ENCODE measurements at regions not wholly inside any gene's neighbourhood (a gene's known extent, or its start where the extent isn't known, plus 50 kb on each side); places are given as distances from the start of the nearest gene placed in this dataset.

- no peak overlapping the region for H2AFZ ChIP-seq (ENCODE audit: low read depth, low read length)
- H3K27me3 ChIP-seq (ENCODE audit: insufficient read depth, low read depth, low read length) = no peaks in the 10 kb centered on the region
- no peaks in the 10 kb centered on the region for H3K9me2 ChIP-seq (ENCODE audit: insufficient read depth, low read length)
- H4K20me1 ChIP-seq (ENCODE audit: insufficient read depth) = no peaks in the 10 kb centered on the region
- no peaks in the 10 kb centered on the region for H3F3A ChIP-seq (ENCODE audit: insufficient read depth, low read length, poor library complexity, severe bottlenecking)
- no peak overlapping the region for H3K4me2 ChIP-seq (ENCODE audit: low read length)
- H3K4me3 ChIP-seq (ENCODE audit: low read length) = no peak overlapping the region
- no peak overlapping the region for H3K9ac ChIP-seq (ENCODE audit: low read length)
- no peaks in the 10 kb centered on the region for H3K36me3 ChIP-seq (ENCODE audit: insufficient read depth, low read length)
- H3K9me3 ChIP-seq (ENCODE audit: low read length) = no peaks in the 10 kb centered on the region
- H3K79me2 ChIP-seq (replicated peaks; ENCODE audit: insufficient read depth, low read length) = no peaks in the 10 kb centered on the region
- TF ChIP-seq, protein P1, sequence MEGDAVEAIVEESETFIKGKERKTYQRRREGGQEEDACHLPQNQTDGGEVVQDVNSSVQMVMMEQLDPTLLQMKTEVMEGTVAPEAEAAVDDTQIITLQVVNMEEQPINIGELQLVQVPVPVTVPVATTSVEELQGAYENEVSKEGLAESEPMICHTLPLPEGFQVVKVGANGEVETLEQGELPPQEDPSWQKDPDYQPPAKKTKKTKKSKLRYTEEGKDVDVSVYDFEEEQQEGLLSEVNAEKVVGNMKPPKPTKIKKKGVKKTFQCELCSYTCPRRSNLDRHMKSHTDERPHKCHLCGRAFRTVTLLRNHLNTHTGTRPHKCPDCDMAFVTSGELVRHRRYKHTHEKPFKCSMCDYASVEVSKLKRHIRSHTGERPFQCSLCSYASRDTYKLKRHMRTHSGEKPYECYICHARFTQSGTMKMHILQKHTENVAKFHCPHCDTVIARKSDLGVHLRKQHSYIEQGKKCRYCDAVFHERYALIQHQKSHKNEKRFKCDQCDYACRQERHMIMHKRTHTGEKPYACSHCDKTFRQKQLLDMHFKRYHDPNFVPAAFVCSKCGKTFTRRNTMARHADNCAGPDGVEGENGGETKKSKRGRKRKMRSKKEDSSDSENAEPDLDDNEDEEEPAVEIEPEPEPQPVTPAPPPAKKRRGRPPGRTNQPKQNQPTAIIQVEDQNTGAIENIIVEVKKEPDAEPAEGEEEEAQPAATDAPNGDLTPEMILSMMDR (IDR thresholded peaks at IDR 0.05; ENCODE audit: poor library complexity, severe bottlenecking) = no peak
- TF ChIP-seq, protein P2, sequence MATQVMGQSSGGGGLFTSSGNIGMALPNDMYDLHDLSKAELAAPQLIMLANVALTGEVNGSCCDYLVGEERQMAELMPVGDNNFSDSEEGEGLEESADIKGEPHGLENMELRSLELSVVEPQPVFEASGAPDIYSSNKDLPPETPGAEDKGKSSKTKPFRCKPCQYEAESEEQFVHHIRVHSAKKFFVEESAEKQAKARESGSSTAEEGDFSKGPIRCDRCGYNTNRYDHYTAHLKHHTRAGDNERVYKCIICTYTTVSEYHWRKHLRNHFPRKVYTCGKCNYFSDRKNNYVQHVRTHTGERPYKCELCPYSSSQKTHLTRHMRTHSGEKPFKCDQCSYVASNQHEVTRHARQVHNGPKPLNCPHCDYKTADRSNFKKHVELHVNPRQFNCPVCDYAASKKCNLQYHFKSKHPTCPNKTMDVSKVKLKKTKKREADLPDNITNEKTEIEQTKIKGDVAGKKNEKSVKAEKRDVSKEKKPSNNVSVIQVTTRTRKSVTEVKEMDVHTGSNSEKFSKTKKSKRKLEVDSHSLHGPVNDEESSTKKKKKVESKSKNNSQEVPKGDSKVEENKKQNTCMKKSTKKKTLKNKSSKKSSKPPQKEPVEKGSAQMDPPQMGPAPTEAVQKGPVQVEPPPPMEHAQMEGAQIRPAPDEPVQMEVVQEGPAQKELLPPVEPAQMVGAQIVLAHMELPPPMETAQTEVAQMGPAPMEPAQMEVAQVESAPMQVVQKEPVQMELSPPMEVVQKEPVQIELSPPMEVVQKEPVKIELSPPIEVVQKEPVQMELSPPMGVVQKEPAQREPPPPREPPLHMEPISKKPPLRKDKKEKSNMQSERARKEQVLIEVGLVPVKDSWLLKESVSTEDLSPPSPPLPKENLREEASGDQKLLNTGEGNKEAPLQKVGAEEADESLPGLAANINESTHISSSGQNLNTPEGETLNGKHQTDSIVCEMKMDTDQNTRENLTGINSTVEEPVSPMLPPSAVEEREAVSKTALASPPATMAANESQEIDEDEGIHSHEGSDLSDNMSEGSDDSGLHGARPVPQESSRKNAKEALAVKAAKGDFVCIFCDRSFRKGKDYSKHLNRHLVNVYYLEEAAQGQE (IDR thresholded peaks at IDR 0.05; ENCODE audit: borderline replicate concordance) = no peak
- TF ChIP-seq TAF1 (IDR thresholded peaks at IDR 0.05; ENCODE audit: low read depth) (no peak), RAD21 (conservative IDR thresholded peaks at IDR 0.05) (no peak), POLR2AphosphoS5 (IDR thresholded peaks at IDR 0.05) (no peak), MXI1 (conservative IDR thresholded peaks at IDR 0.05; ENCODE audit: poor library complexity, severe bottlenecking) (no peak)
- no peak overlapping the region for H3K27ac ChIP-seq (ENCODE audit: low read length)
Observed at GRCh38 chr2:126976721-126977328, 78.1 kb downstream of the TEX51 start.

DNA sequence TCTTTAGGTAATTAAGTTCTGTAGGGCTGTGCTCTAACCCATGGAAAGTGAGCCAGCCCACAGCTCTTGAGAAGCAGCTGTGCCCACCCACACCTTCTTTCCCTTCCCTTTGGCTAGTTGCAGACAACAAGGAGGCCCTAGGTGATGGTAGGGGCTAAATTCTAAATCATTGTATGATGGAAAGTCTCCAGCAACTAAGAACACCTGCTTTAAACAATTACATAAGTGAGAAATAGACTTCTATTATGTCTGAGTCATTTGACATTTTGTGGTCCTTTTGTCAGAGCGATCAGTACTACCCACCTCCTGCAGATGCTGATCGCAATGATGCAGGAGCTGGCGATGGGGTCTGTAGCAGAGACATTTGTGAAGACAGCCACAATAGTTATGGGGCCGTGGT is 79.6 kb downstream of the TEX51 start:
- Histone ChIP-seq H3K36me3 (ENCODE audit: insufficient read depth, low read length) (no peaks in the 10 kb centered on the region), H3K27ac (ENCODE audit: low read length) (no peak overlapping the region), H3K27me3 (ENCODE audit: insufficient read depth, low read depth, low read length) (no peaks in the 10 kb centered on the region), H3K9ac (ENCODE audit: low read length) (no peak overlapping the region), H4K20me1 (ENCODE audit: insufficient read depth) (no peaks in the 10 kb centered on the region), H2AFZ (ENCODE audit: low read depth, low read length) (no peak overlapping the region), H3F3A (ENCODE audit: insufficient read depth, low read length, poor library complexity, severe bottlenecking) (no peaks in the 10 kb centered on the region), H3K9me2 (ENCODE audit: insufficient read depth, low read length) (no peaks in the 10 kb centered on the region), H3K4me2 (ENCODE audit: low read length) (no peak overlapping the region), H3K4me3 (ENCODE audit: low read length) (no peak overlapping the region), H3K9me3 (ENCODE audit: low read length) (no peaks in the 10 kb centered on the region), H3K79me2 (replicated peaks; ENCODE audit: insufficient read depth, low read length) (no peaks in the 10 kb centered on the region)
- TF ChIP-seq SMC3 (conservative IDR thresholded peaks at IDR 0.05; ENCODE audit: poor library complexity) = no peak
- TF ChIP-seq, protein P1 (IDR thresholded peaks at IDR 0.05; ENCODE audit: poor library complexity, severe bottlenecking) = no peak
- TF ChIP-seq MXI1 (conservative IDR thresholded peaks at IDR 0.05; ENCODE audit: poor library complexity, severe bottlenecking) = no peak
- TF ChIP-seq RAD21 (conservative IDR thresholded peaks at IDR 0.05) = no peak
- no peak for TF ChIP-seq TAF1 (IDR thresholded peaks at IDR 0.05; ENCODE audit: low read depth)
- TF ChIP-seq, protein P2 (IDR thresholded peaks at IDR 0.05; ENCODE audit: borderline replicate concordance) = no peak
- no peak for TF ChIP-seq EP300 (conservative IDR thresholded peaks at IDR 0.05; ENCODE audit: poor library complexity, severe bottlenecking)
- no peak for TF ChIP-seq EZH2 (IDR thresholded peaks at IDR 0.05; ENCODE audit: borderline replicate concordance, insufficient read depth, low read length, poor library complexity, severe bottlenecking)
- TF ChIP-seq POLR2AphosphoS5 (IDR thresholded peaks at IDR 0.05) = no peak

Measured in neural cell (in vitro differentiated cells).